ENCODE measurements at regions not wholly inside any gene's neighbourhood (a gene's known extent, or its start where the extent isn't known, plus 50 kb on each side); places are given as distances from the start of the nearest gene placed in this dataset.

- H3K4ac ChIP-seq (ENCODE audit: low read depth in 1 of 2, low read length in 2 of 2) = no peak overlapping the region
- no peak overlapping the region for H3K14ac ChIP-seq (ENCODE audit: low read length in 2 of 2)
- no peak overlapping the region for H3K4me3 ChIP-seq (ENCODE audit: insufficient read depth in 1 of 2, low read depth in 1 of 2, low read length in 2 of 2)
- H3K9me3 ChIP-seq (ENCODE audit: control insufficient read depth, low read length) = no peaks in the 10 kb centered on the region
- H2BK5ac ChIP-seq (ENCODE audit: low read depth, low read length, poor library complexity, severe bottlenecking) = no peak overlapping the region
- H4K8ac ChIP-seq (ENCODE audit: low read length) = no peak overlapping the region
- H4K91ac ChIP-seq (ENCODE audit: low read length) = no peak overlapping the region
- peak; percentile 14 for DNase-seq
- H3K79me1 ChIP-seq (replicated peaks; ENCODE audit: low read length, poor library complexity, severe bottlenecking) = no peaks in the 10 kb centered on the region
- H2AFZ ChIP-seq (ENCODE audit: low read depth, low read length) = no peak overlapping the region
- no peak overlapping the region for H2BK120ac ChIP-seq (ENCODE audit: low read depth, low read length)
- peaks cover 0 to 4% of the 10 kb centered on the region in 2 experiments for H3K27me3 ChIP-seq (ENCODE audit: control insufficient read depth in 1 of 2, insufficient read depth in 1 of 2, low read length in 2 of 2)
- no peaks in the 10 kb centered on the region for H3K36me3 ChIP-seq (ENCODE audit: control insufficient read depth in 1 of 2, insufficient read depth in 2 of 2, low read depth in 1 of 2, low read length in 2 of 2)
- H3K9ac ChIP-seq (ENCODE audit: low read length) = no peak overlapping the region
- H3K4me1 ChIP-seq (ENCODE audit: control insufficient read depth, insufficient read depth, low read depth, low read length) = no peaks in the 10 kb centered on the region
- H3K23ac ChIP-seq (ENCODE audit: low read length in 2 of 2) = no peak overlapping the region
- H2AK5ac ChIP-seq (ENCODE audit: low read length, severe bottlenecking) = no peak overlapping the region
- H3K27ac ChIP-seq (ENCODE audit: low read length, poor library complexity, severe bottlenecking) = no peak overlapping the region
- no peak overlapping the region for H2BK15ac ChIP-seq (ENCODE audit: low read depth, poor library complexity, severe bottlenecking)
- no peak overlapping the region for H2BK12ac ChIP-seq (ENCODE audit: low read length in 2 of 2)
- H3K4me2 ChIP-seq (ENCODE audit: low read length, poor library complexity, severe bottlenecking) = no peak overlapping the region
- no peak overlapping the region for H3K18ac ChIP-seq (ENCODE audit: low read depth in 1 of 2, low read length in 2 of 2)
Measured at GRCh38 chr12:105427883-105428282, 97.4 kb downstream of the C12orf75 start.

DNA sequence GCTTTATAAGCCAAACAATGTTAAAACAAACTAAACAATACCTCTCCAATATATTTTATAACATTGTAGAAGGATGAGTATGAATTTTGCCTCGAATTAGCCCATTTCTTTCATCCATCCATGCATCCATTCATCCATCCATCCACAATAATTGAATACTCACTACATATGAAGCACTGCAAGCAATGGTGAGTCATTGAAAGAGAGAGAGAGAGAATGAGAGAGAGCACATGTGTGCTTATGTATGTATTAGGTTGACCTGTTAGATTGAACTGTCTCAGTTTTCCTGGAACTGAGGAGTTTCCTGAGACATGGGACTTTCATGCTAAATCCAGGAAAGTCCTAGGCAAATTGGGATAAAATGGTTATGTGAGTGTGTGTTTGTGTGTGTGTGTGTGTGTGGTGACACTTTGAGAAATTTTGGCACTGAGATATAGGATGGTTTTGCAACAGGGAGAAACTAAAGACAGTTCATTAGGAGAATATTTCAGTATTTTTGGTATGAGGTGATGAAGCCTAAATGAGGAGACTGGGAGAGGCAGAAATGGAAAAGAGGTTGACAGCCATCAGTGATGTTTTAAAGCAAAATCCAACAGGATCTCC, 98.4 kb downstream of the C12orf75 start:
- Histone ChIP-seq H2AK5ac (ENCODE audit: low read length, severe bottlenecking) (no peak overlapping the region), H3K79me1 (replicated peaks; ENCODE audit: low read length, poor library complexity, severe bottlenecking) (no peaks in the 10 kb centered on the region)

GRCh38 chr12:105429511-105429910, 99.0 kb downstream of the C12orf75 start:
- H3K79me1 ChIP-seq (replicated peaks; ENCODE audit: low read length, poor library complexity, severe bottlenecking) = no peaks in the 10 kb centered on the region
- DNase-seq = no peak
- H3K4me3 ChIP-seq (ENCODE audit: insufficient read depth in 1 of 2, low read depth in 1 of 2, low read length in 2 of 2) = no peak overlapping the region
- H3K27ac ChIP-seq (ENCODE audit: low read length, poor library complexity, severe bottlenecking) = no peak overlapping the region
- H2AK5ac ChIP-seq (ENCODE audit: low read length, severe bottlenecking) = no peak overlapping the region
- no peak overlapping the region for H2BK120ac ChIP-seq (ENCODE audit: low read depth, low read length)
- H3K14ac ChIP-seq (ENCODE audit: low read length in 2 of 2) = no peak overlapping the region
- 100% methylated on average over 1 of the region's 1 CpG for WGBS
- H2BK12ac ChIP-seq (ENCODE audit: low read length in 2 of 2) = no peak overlapping the region
- no peak overlapping the region for H3K4ac ChIP-seq (ENCODE audit: low read depth in 1 of 2, low read length in 2 of 2)
- H3K9ac ChIP-seq (ENCODE audit: low read length) = no peak overlapping the region
- H3K36me3 ChIP-seq (ENCODE audit: control insufficient read depth in 1 of 2, insufficient read depth in 2 of 2, low read depth in 1 of 2, low read length in 2 of 2) = no peaks in the 10 kb centered on the region
- no peak overlapping the region for H3K4me2 ChIP-seq (ENCODE audit: low read length, poor library complexity, severe bottlenecking)
- H3K27me3 ChIP-seq (ENCODE audit: control insufficient read depth in 1 of 2, insufficient read depth in 1 of 2, low read length in 2 of 2) = peaks cover 0 to 4% of the 10 kb centered on the region in 2 experiments
- no peak overlapping the region for H2AFZ ChIP-seq (ENCODE audit: low read depth, low read length)
- no peak overlapping the region for H4K91ac ChIP-seq (ENCODE audit: low read length)
- H3K4me1 ChIP-seq (ENCODE audit: control insufficient read depth, insufficient read depth, low read depth, low read length) = no peaks in the 10 kb centered on the region
- no peaks in the 10 kb centered on the region for H3K9me3 ChIP-seq (ENCODE audit: control insufficient read depth, low read length)
- no peak overlapping the region for H2BK15ac ChIP-seq (ENCODE audit: low read depth, poor library complexity, severe bottlenecking)
- H3K23ac ChIP-seq (ENCODE audit: low read length in 2 of 2) = no peak overlapping the region
- no peak overlapping the region for H4K8ac ChIP-seq (ENCODE audit: low read length)
- H3K18ac ChIP-seq (ENCODE audit: low read depth in 1 of 2, low read length in 2 of 2) = no peak overlapping the region
- H2BK5ac ChIP-seq (ENCODE audit: low read depth, low read length, poor library complexity, severe bottlenecking) = no peak overlapping the region

More for the DNA sequence above, 98.4 kb downstream of the C12orf75 start:
- Histone ChIP-seq H3K4me2 (ENCODE audit: low read length, poor library complexity, severe bottlenecking) (no peak overlapping the region), H4K8ac (ENCODE audit: low read length) (no peak overlapping the region), H3K9ac (ENCODE audit: low read length) (no peak overlapping the region), H2BK15ac (ENCODE audit: low read depth, poor library complexity, severe bottlenecking) (no peak overlapping the region), H3K4me1 (ENCODE audit: control insufficient read depth, insufficient read depth, low read depth, low read length) (no peaks in the 10 kb centered on the region), H3K14ac (ENCODE audit: low read length in 2 of 2) (no peak overlapping the region), H2BK12ac (ENCODE audit: low read length in 2 of 2) (no peak overlapping the region), H3K23ac (ENCODE audit: low read length in 2 of 2) (no peak overlapping the region), H3K4ac (ENCODE audit: low read depth in 1 of 2, low read length in 2 of 2) (no peak overlapping the region), H3K4me3 (ENCODE audit: insufficient read depth in 1 of 2, low read depth in 1 of 2, low read length in 2 of 2) (no peak overlapping the region), H2AFZ (ENCODE audit: low read depth, low read length) (no peak overlapping the region), H4K91ac (ENCODE audit: low read length) (no peak overlapping the region), H3K27me3 (ENCODE audit: control insufficient read depth in 1 of 2, insufficient read depth in 1 of 2, low read length in 2 of 2) (peaks cover 0 to 4% of the 10 kb centered on the region in 2 experiments), H3K18ac (ENCODE audit: low read depth in 1 of 2, low read length in 2 of 2) (no peak overlapping the region), H3K9me3 (ENCODE audit: control insufficient read depth, low read length) (no peaks in the 10 kb centered on the region), H3K27ac (ENCODE audit: low read length, poor library complexity, severe bottlenecking) (no peak overlapping the region), H2BK5ac (ENCODE audit: low read depth, low read length, poor library complexity, severe bottlenecking) (no peak overlapping the region), H3K36me3 (ENCODE audit: control insufficient read depth in 1 of 2, insufficient read depth in 2 of 2, low read depth in 1 of 2, low read length in 2 of 2) (no peaks in the 10 kb centered on the region), H2BK120ac (ENCODE audit: low read depth, low read length) (no peak overlapping the region)
- DNase-seq = no peak
- no CpG with 5 or more reads among the region's 1 CpG for WGBS

GRCh38 chr12:105431537-105432100, 101.1 kb downstream of the C12orf75 start:
- no peak for DNase-seq
- Histone ChIP-seq H3K4me1 (ENCODE audit: control insufficient read depth, insufficient read depth, low read depth, low read length) (no peaks in the 10 kb centered on the region), H4K91ac (ENCODE audit: low read length) (no peak overlapping the region), H2BK120ac (ENCODE audit: low read depth, low read length) (no peak overlapping the region), H2BK12ac (ENCODE audit: low read length in 2 of 2) (no peak overlapping the region), H3K36me3 (ENCODE audit: control insufficient read depth in 1 of 2, insufficient read depth in 2 of 2, low read depth in 1 of 2, low read length in 2 of 2) (no peaks in the 10 kb centered on the region), H2BK15ac (ENCODE audit: low read depth, poor library complexity, severe bottlenecking) (no peak overlapping the region), H4K8ac (ENCODE audit: low read length) (no peak overlapping the region), H3K18ac (ENCODE audit: low read depth in 1 of 2, low read length in 2 of 2) (no peak overlapping the region), H3K4me2 (ENCODE audit: low read length, poor library complexity, severe bottlenecking) (no peak overlapping the region), H2BK5ac (ENCODE audit: low read depth, low read length, poor library complexity, severe bottlenecking) (no peak overlapping the region), H3K27me3 (ENCODE audit: control insufficient read depth in 1 of 2, insufficient read depth in 1 of 2, low read length in 2 of 2) (peaks cover 0 to 4% of the 10 kb centered on the region in 2 experiments), H3K4me3 (ENCODE audit: insufficient read depth in 1 of 2, low read depth in 1 of 2, low read length in 2 of 2) (no peak overlapping the region), H3K79me1 (replicated peaks; ENCODE audit: low read length, poor library complexity, severe bottlenecking) (no peaks in the 10 kb centered on the region), H3K4ac (ENCODE audit: low read depth in 1 of 2, low read length in 2 of 2) (no peak overlapping the region), H3K27ac (ENCODE audit: low read length, poor library complexity, severe bottlenecking) (no peak overlapping the region), H3K23ac (ENCODE audit: low read length in 2 of 2) (no peak overlapping the region), H2AK5ac (ENCODE audit: low read length, severe bottlenecking) (no peak overlapping the region), H3K9ac (ENCODE audit: low read length) (no peak overlapping the region), H3K9me3 (ENCODE audit: control insufficient read depth, low read length) (no peaks in the 10 kb centered on the region), H3K14ac (ENCODE audit: low read length in 2 of 2) (no peak overlapping the region), H2AFZ (ENCODE audit: low read depth, low read length) (no peak overlapping the region)
- WGBS = no CpG with 5 or more reads among the region's 2 CpGs

Data from mesenchymal stem cell (in vitro differentiated cells and primary cell).